Right cardiac atrium (tissue), 5 donors: ENCODE measurements at regions not wholly inside any gene's neighbourhood (a gene's known extent, or its start where the extent isn't known, plus 50 kb on each side); places are given as distances from the start of the nearest gene placed in this dataset.

Experiments used
- ATAC-seq, 2 donors: fragments of 200-7000 bp; cut with Tn5 transposase; one replicate each; pipeline versions ENCODE4 v1.8.0 to v1.9.1; 2020; ENCODE audit warnings: moderate library complexity in 2 of 2, mild to moderate bottlenecking in 1 of 2
- DNase-seq, 3 donors: peaks; one replicate each; pipeline ENCODE4 v3.0.0-alpha.2; 2020
- H3K27ac ChIP-seq: one replicate; pipeline ENCODE4 v1.5.1; 2013; ENCODE audit warnings: mild to moderate bottlenecking, low read length, control low read depth, moderate library complexity
- H3K27me3 ChIP-seq: one replicate; pipeline ENCODE4 v1.6.1; 2013; ENCODE audit not compliant: control insufficient read depth, insufficient read depth
- H3K4me1 ChIP-seq: one replicate; pipeline ENCODE4 v1.6.1; 2013; ENCODE audit warnings: low read length; ENCODE audit not compliant: control insufficient read depth, insufficient read depth
- H3K4me3 ChIP-seq: one replicate; pipeline ENCODE4 v1.5.1; 2013; ENCODE audit warnings: low read length, control low read depth
- H3K9me3 ChIP-seq: one replicate; pipeline ENCODE4 v1.6.1; 2013; ENCODE audit warnings: low read length; ENCODE audit not compliant: control insufficient read depth
- WGBS: extraction: QIAGEN DNeasy Blood & Tissue Kit; methylation state at CpG from one replicate; pipeline ENCODE4 v1.1.7; 2013; 5-methylcytosine and 5-hydroxymethylcytosine counted together
- intact Hi-C, 4 donors: fragments of 100-400 bp; cut with DNase I; formaldehyde crosslinking; loops; one replicate each; pipeline versions ENCODE4 v1.11.0 to v1.14.0; 2022 to 2023
- donor health status: healthy with polysubstance abuse.
- donor health status: DM: no; HTN: yes; CAD: no.
- donor health status: DM: no; HTN: no; CAD: no.
- donor health status: DM: no; HTN: yes; CAD: no; lungs with severe emphysema.
- donor health status: DM: yes; HTN: yes; CAD: no.

DNA sequence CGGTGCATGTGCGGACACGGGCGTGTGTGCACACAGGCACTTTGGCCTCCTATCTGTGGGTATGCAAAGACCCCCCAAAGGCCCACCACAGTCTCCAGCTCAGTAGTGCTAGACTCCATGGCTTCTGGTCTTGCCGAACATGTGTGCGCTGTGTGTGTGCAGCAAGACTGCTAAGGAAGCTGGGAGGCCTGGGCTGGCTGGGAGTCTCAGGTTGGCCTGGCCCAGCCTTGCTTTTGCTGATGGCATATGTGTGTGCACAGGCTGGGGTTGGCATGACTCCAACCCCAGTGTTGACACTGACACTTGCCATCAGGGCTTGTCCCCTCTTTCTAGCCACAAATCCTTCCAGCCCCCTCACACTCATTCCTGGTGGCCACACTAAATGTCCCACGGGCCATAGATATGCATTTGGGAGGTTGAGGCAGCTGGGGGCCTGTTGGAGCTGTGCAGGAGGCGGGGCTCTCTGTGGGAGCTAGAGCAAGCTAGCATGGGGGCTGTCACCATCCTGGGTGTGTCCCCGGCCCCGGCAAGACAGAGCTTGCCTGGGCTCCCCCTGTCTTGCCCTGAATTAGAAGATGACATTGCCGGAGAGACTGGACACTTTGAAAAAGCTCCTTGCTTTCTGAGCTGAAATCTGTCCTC, 60.9 kb upstream of the NECTIN1 start:
- Histone ChIP-seq H3K27ac (no peak overlapping the region), H3K4me1 (no peaks in the 10 kb centered on the region), H3K9me3 (no peaks in the 10 kb centered on the region), H3K27me3 (no peaks in the 10 kb centered on the region), H3K4me3 (no peak overlapping the region)
- no peak for ATAC-seq
- intact Hi-C loops: no loop called here
- DNase-seq: no peak
- WGBS: 82% methylated on average over 11 of the region's 11 CpGs

- Histone ChIP-seq H3K27me3 (no peaks in the 10 kb centered on the region), H3K27ac (no peak overlapping the region), H3K9me3 (no peaks in the 10 kb centered on the region), H3K4me1 (no peaks in the 10 kb centered on the region), H3K4me3 (no peak overlapping the region)
- intact Hi-C loops: no loop called here
- no peak for ATAC-seq
- DNase-seq: no peak
- WGBS: 63% methylated on average over 22 of the region's 22 CpGs
Observed at GRCh38 chr11:119788911-119789560, 60.0 kb upstream of the NECTIN1 start.

DNA sequence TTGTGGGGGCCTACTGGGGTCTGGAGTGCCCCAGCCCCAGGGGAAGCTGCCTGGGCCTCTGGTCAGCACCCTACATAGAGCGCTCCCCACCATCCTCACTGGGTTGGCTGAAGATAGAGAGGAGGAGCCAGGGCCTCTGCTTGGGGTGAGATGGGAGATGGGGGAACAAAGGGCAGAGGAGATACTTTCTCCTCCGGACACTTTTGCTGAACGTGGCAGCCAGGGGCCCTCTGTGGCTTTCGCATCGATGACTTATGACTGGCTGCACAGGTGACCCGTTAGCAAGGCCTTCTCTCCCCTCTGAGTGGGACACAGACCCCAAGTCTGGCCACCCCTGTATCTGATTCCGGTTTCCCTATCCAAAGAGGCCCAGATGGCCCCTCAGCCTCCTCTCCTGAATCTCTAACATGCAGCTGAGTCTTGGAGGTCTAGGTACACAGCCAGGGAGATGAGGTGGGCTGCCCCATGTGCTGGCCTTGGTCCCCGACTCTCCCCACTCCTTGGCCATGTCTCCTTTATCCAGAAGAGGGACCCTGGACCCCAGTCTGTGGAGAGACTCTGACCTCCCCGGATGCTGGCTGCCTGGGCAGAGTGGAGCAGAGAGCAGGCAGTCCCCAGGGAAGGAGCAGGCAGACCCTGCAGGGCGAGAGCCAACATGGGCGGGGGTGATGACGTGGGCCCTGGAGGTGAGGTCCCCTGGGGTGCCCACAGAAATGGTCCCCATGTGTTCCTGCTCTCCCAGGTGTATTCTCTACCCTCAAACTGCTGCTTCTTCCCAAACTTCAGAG, 59.3 kb upstream of the NECTIN1 start:
- H3K27ac ChIP-seq: no peak overlapping the region
- WGBS: 75% methylated on average over 12 of the region's 12 CpGs
- no peak overlapping the region for H3K4me3 ChIP-seq
- ATAC-seq (no peak), DNase-seq (no peak)
- no peaks in the 10 kb centered on the region for H3K4me1 ChIP-seq
- no peaks in the 10 kb centered on the region for H3K27me3 ChIP-seq
- intact Hi-C loops: no loop called here
- no peaks in the 10 kb centered on the region for H3K9me3 ChIP-seq

GRCh38 chr11:119787074-119787461, 58.1 kb upstream of the NECTIN1 start:
- Histone ChIP-seq H3K4me1 (peaks cover 3% of the 10 kb centered on the region), H3K27me3 (no peaks in the 10 kb centered on the region), H3K9me3 (no peaks in the 10 kb centered on the region), H3K27ac (no peak overlapping the region), H3K4me3 (no peak overlapping the region)
- ATAC-seq (no peak), DNase-seq (no peak)
- 78% methylated on average over 6 of the region's 6 CpGs for WGBS
- intact Hi-C loops: no loop called here

DNA sequence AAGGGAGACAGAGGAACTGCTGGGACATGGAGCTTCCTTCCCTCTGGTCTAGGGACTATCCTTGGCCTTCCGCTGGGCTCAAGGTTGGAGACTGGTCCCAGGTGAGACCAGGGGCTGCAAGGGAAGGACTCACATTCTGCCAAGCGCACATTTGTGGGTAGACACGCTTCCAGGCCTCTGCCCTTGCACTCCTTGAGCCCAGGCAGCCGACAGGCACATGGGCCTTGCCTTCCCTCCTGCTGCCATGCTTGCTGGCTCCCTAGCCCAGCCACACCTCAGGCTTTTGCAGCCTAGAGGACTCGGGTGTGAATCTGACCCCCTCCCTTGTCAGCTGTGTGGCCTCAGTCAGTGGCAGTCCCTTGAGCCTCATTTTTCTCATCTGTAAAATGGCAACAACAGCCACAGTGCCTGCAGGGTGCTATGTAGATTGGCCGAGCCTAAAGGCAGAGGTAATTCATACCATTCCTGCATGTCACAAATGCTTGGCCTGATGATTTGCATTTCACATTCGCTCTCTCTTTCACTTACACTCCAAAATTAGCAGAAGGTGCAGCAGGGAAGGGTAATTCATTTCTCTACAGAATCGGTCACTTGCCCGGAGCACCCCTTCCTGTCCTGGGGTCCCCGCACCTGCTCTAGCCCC, 57.6 kb upstream of the NECTIN1 start:
- DNase-seq (no peak), ATAC-seq (no peak)
- H3K4me1 ChIP-seq: peaks cover 3% of the 10 kb centered on the region
- H3K4me3 ChIP-seq: no peak overlapping the region
- WGBS: 89% methylated on average over 10 of the region's 10 CpGs
- no peaks in the 10 kb centered on the region for H3K9me3 ChIP-seq
- intact Hi-C loops: no loop called here
- H3K27me3 ChIP-seq: no peaks in the 10 kb centered on the region
- H3K27ac ChIP-seq: no peak overlapping the region

GRCh38 chr11:119785131-119785530, 56.1 kb upstream of the NECTIN1 start:
- ATAC-seq (no peak), DNase-seq (no peak)
- Histone ChIP-seq H3K4me1 (peaks cover 3% of the 10 kb centered on the region), H3K27ac (no peak overlapping the region), H3K4me3 (no peak overlapping the region), H3K27me3 (no peaks in the 10 kb centered on the region), H3K9me3 (no peaks in the 10 kb centered on the region)
- intact Hi-C loops: no loop called here
- WGBS: 69% methylated on average over 2 of the region's 2 CpGs

- WGBS: 88% methylated on average over 6 of the region's 6 CpGs
- Histone ChIP-seq H3K9me3 (no peaks in the 10 kb centered on the region), H3K4me1 (peaks cover 5% of the 10 kb centered on the region), H3K4me3 (no peak overlapping the region), H3K27ac (no peak overlapping the region), H3K27me3 (no peaks in the 10 kb centered on the region)
- intact Hi-C loops: no loop called here
- DNase-seq (no peak), ATAC-seq (no peak)
Observed at GRCh38 chr11:119784421-119784820, 55.4 kb upstream of the NECTIN1 start.

DNA sequence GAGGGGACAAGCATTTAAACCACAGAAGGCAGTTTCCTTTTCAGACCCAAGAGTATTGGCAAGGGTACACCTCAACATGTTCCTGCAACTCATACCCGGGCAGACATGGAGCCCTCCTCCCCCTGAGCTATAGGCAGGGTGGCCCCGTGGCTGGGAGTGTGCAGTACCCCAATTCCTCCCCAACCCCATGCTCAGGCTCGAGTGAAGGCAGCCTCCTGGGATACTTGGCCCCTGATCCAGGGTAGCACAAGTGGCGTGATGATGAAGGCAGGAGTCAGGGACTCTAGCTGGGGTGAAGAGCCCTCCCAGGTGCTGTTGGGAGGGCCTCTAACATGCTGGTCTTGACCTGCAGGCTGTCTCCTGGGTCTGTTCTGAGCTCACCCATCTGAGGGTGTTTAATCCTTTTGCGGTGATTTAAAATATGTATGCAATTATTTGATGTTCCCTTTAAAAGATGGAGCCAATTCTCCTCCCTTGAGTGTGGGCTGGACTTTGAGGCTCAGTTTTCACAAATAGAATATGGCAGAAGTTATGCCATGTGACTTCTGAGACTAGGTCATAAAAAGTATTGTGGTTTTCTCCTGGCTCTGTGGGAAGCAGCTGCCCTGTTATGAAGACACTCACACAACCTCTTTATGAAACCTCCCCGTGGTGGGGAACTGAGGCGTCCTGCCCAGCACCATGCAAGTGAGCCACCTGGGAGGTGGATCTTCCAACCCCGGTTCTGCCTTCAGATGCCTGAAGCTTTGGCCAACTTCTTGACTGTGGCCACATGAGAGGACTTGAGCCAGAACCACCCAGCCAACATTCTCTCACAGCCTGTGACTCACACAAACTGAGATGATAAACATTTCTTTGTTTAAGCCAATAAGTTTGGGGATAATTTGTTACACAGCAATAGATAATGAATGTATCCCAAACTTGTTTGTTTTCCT, 54.7 kb upstream of the NECTIN1 start:
- Histone ChIP-seq H3K9me3 (no peaks in the 10 kb centered on the region), H3K4me1 (peaks cover 5% of the 10 kb centered on the region), H3K4me3 (no peak overlapping the region), H3K27ac (no peak overlapping the region), H3K27me3 (no peaks in the 10 kb centered on the region)
- 88% methylated on average over 8 of the region's 8 CpGs for WGBS
- no peak for DNase-seq
- intact Hi-C loops: no loop called here
- ATAC-seq: no peak

DNA sequence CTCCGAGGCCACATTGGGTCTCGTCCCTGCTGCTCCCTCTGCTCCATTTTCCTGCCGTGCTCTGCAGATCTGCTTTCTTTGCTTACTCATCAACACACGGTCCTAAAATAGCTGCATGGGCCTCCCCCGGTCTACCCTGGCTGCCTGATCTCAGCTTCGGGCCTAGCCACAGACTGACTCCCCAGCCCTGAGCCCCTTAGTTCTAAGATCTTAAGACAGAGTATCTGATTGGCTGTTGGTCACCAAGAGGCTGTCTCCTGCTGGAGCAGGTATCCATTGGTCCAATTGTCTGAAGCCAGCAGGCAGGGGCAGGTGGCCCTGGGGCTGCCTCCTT, 53.7 kb upstream of the NECTIN1 start:
- H3K4me3 ChIP-seq: no peak overlapping the region
- ATAC-seq (no peak), DNase-seq (no peak)
- no peaks in the 10 kb centered on the region for H3K27me3 ChIP-seq
- no peak overlapping the region for H3K27ac ChIP-seq
- no peaks in the 10 kb centered on the region for H3K9me3 ChIP-seq
- intact Hi-C loops: no loop called here
- 25% methylated on average over 6 of the region's 6 CpGs for WGBS
- peaks cover 5% of the 10 kb centered on the region for H3K4me1 ChIP-seq

- Histone ChIP-seq H3K4me3 (no peak overlapping the region), H3K4me1 (peaks cover 5% of the 10 kb centered on the region), H3K27me3 (no peaks in the 10 kb centered on the region), H3K9me3 (no peaks in the 10 kb centered on the region), H3K27ac (no peak overlapping the region)
- ATAC-seq (no peak), DNase-seq (no peak)
- WGBS: 51% methylated on average over 19 of the region's 19 CpGs
- intact Hi-C loops: no loop called here
Observed at GRCh38 chr11:119782006-119782738, 53.2 kb upstream of the NECTIN1 start.
